Skeletal muscle satellite cell (primary cell): ENCODE measurements at regions not wholly inside any gene's neighbourhood (a gene's known extent, or its start where the extent isn't known, plus 50 kb on each side); places are given as distances from the start of the nearest gene placed in this dataset.

Experiments
- H3K27me3 ChIP-seq: 2 replicates; pipeline ENCODE4 v1.7.0; 2013; ENCODE audit warnings: low read length; ENCODE audit not compliant: control insufficient read depth, insufficient read depth
- H3K36me3 ChIP-seq: 2 replicates; pipeline ENCODE4 v1.7.0; 2013; ENCODE audit warnings: mild to moderate bottlenecking, control low read depth, low read length; ENCODE audit not compliant: insufficient read depth
- H3K4me1 ChIP-seq: 2 replicates; pipeline ENCODE4 v1.7.0; 2013; ENCODE audit warnings: low read length; ENCODE audit not compliant: control insufficient read depth, insufficient read depth
- H3K4me2 ChIP-seq: 2 replicates; pipeline ENCODE4 v1.7.0; 2013; ENCODE audit warnings: mild to moderate bottlenecking, low read length
- H3K4me3 ChIP-seq: 2 replicates; pipeline ENCODE4 v1.7.0; 2013; ENCODE audit warnings: low read length
- H3K9ac ChIP-seq: 2 replicates; pipeline ENCODE4 v1.7.0; 2013; ENCODE audit warnings: mild to moderate bottlenecking, low read depth, low read length, moderate library complexity
- H3K9me3 ChIP-seq: replicated peaks from 2 replicates; pipeline ENCODE4 v1.7.0; 2013; ENCODE audit warnings: mild to moderate bottlenecking, control low read depth, low read length

DNA sequence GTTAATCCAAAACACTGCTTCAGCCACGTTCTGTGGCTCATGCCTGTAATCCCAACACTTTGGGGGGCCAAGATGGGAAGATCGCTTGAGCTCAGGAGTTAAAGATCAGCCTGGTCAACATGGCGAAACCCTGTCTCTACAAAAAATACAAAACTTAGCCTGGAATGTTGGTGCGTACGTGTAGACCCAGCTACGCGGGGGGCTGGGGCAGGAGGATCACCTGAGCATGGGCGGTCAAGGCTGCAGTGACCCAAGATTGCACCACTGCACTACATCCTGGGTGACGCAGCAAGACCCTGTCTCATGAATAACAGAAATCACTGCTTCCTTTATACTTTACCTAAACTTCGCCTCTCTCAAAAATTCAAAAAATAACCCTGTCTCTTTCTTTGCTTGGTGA is 1325.0 kb upstream of the CADM2 start:
- Histone ChIP-seq H3K9me3 (no peaks in the 10 kb centered on the region), H3K36me3 (no peaks in the 10 kb centered on the region), H3K4me3 (no peak overlapping the region), H3K4me1 (no peaks in the 10 kb centered on the region), H3K4me2 (no peak overlapping the region), H3K27me3 (no peaks in the 10 kb centered on the region), H3K9ac (no peak overlapping the region)

DNA sequence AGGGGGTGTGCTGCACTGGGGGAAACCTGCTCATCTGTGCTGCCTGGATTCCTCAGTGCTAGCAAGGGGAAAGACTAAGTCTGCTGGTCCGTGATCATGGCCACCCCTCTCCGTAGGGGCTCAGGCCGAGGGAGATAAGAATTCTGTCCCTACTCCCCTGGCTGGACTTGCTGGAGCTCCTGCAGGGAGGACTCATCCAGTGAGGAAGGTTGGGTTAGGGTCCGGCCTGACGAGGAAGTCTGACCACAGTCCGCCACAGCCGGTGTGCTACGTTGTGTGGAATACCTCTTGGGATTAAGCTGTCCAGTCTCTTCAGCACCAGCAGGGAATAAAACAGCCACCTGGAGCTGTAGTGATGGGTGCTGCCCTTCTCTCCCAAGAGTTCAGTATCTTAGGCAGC is 1309.1 kb upstream of the CADM2 start:
- no peaks in the 10 kb centered on the region for H3K9me3 ChIP-seq
- H3K4me2 ChIP-seq = no peak overlapping the region
- no peaks in the 10 kb centered on the region for H3K36me3 ChIP-seq
- H3K4me3 ChIP-seq = no peak overlapping the region
- H3K4me1 ChIP-seq = no peaks in the 10 kb centered on the region
- H3K27me3 ChIP-seq = no peaks in the 10 kb centered on the region
- no peak overlapping the region for H3K9ac ChIP-seq

DNA sequence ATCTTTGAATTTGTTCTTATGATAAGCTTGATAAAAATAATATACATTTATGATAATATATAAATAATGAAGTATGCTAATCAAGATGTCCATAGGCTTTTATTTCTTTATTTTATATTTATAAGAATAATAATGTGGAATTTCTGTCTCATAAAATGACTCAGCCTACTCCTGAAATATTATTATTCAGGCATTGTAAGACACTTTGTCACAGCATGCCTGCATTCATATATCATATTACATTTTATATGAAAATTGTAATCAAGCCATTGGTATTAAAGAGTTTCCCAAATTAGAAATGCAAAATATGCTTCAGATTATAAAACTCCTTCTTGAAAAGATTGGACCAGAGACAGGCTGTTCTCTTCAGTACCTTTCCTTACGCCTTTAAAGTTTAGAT is 1303.7 kb upstream of the CADM2 start:
- H3K4me1 ChIP-seq = peaks cover 5% of the 10 kb centered on the region
- H3K36me3 ChIP-seq = no peaks in the 10 kb centered on the region
- no peak overlapping the region for H3K9ac ChIP-seq
- no peaks in the 10 kb centered on the region for H3K27me3 ChIP-seq
- H3K4me2 ChIP-seq = peak overlapping the region; percentile 5
- no peak overlapping the region for H3K4me3 ChIP-seq
- H3K9me3 ChIP-seq = no peaks in the 10 kb centered on the region

DNA sequence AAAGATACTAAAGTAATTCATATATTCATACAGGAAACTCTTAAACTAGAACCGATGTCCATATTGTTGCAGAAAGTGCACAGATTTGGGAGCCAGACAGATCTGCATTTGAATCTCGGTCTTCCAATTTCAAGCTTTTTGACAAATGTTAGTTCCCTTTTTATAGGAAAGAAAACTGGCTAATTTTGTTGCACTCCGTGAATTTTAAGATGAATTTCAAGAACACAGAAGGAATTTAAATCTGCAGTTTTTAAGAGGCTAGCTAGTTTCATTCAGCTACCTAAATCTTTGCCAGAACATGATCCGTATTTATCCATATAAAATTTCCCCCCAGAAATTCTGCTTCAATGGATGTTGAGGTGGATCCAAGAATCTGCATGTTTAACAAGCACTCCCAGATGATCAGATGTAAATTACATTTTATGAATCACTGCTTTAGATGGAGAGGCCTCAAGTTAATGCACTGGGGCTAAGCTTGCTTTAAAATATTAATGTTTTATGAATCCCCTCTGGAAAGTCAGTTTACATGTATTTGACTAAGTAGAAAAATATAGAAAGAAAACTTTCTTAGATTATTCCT is 1296.3 kb upstream of the CADM2 start:
- H3K4me2 ChIP-seq = no peak overlapping the region
- H3K9ac ChIP-seq = no peak overlapping the region
- no peaks in the 10 kb centered on the region for H3K27me3 ChIP-seq
- no peaks in the 10 kb centered on the region for H3K9me3 ChIP-seq
- no peaks in the 10 kb centered on the region for H3K36me3 ChIP-seq
- no peaks in the 10 kb centered on the region for H3K4me1 ChIP-seq
- H3K4me3 ChIP-seq = no peak overlapping the region

DNA sequence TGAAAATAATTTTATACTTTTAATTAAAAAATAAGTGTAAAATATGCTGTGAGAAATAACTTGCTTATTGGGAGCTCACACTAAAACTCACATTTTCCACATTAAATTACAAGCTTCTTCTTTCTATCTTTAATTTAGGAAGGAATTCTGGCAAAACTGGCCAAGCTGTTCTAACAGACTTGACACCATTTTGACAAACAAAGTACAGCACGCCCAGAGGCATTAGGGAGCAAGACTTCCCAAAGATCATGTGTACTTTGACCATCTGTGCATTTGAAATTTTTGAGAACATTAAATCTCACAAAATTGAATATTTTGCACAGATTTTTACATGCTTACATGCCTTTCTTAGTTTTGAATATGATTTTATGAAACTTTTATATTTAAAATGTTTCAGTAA is 1288.4 kb upstream of the CADM2 start:
- H3K4me2 ChIP-seq = no peak overlapping the region
- no peaks in the 10 kb centered on the region for H3K4me1 ChIP-seq
- no peaks in the 10 kb centered on the region for H3K36me3 ChIP-seq
- no peaks in the 10 kb centered on the region for H3K9me3 ChIP-seq
- no peak overlapping the region for H3K9ac ChIP-seq
- H3K4me3 ChIP-seq = no peak overlapping the region
- no peaks in the 10 kb centered on the region for H3K27me3 ChIP-seq

DNA sequence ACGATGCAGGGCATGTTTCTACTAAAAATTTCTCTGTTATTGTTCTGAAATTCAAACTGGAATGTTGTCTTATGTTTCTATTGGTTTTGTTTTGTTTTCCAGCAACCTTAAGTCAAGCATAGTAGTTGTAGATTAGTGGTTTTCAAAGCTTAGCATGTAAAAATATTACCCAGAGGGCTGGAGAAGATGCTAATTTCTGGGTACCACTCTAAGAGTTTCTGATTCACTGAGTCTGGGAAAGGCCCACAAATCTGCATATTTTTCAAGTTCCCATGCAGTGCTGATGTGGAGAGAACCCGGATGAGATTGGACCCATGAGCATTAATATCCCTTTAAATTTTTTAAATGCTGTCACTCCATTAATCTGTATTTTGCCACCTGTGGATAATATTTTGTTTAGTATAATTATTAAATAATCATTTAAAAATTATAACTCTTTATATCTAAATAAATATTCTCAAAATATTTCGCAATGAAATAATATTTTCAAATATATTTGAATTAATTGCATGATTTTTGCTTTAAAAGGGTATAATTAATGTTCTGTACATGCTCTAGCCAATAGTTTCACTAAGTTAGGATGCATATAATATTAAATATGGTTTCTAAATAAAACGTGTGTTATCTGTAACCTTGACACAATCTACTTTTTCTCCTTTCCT is 1274.7 kb upstream of the CADM2 start:
- Histone ChIP-seq H3K36me3 (no peaks in the 10 kb centered on the region), H3K27me3 (no peaks in the 10 kb centered on the region), H3K4me2 (no peak overlapping the region), H3K4me3 (no peak overlapping the region), H3K9ac (no peak overlapping the region), H3K4me1 (no peaks in the 10 kb centered on the region), H3K9me3 (no peaks in the 10 kb centered on the region)

DNA sequence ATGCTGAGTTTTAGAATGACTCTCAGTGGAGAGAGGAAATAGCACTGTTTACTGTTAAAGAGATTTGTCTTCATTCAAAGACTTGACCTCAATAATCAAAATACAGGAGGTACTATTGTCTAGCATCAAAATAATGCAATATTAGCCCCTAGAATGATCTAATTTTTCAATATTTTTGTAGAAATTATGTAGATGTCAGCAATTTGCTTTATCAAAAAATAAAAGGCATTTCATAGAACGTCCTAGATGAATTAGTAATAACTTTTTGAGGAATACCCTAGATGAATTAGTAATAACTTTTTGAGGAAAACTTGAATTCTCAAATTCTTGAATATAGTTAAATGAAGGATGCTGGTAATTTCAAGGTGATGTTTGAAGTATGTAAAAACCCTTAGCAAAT is 1252.1 kb upstream of the CADM2 start:
- Histone ChIP-seq H3K4me1 (no peaks in the 10 kb centered on the region), H3K9me3 (no peaks in the 10 kb centered on the region), H3K4me2 (no peak overlapping the region), H3K4me3 (no peak overlapping the region), H3K9ac (no peak overlapping the region), H3K36me3 (no peaks in the 10 kb centered on the region), H3K27me3 (no peaks in the 10 kb centered on the region)

DNA sequence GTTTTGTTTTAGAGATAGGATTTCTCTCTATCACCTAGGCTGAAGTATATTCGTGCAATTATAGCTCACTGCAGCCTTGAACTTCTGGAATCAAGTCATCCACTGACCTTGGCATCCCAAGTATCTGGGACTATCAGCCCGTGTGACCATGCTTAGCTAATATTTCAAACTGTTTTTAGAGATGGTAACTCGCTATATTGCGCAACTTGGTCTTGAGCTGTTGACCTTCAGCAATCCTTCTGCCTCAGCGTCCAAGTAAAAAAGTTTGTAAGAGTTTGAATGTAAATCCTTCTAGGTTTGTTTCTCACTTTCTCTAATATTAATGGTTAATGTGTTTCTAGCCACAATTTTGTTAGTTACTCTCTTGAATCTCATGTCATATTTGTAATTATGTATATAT is 1243.5 kb upstream of the CADM2 start:
- H3K4me2 ChIP-seq = no peak overlapping the region
- H3K9me3 ChIP-seq = no peaks in the 10 kb centered on the region
- H3K36me3 ChIP-seq = no peaks in the 10 kb centered on the region
- H3K27me3 ChIP-seq = no peaks in the 10 kb centered on the region
- no peak overlapping the region for H3K4me3 ChIP-seq
- no peaks in the 10 kb centered on the region for H3K4me1 ChIP-seq
- H3K9ac ChIP-seq = no peak overlapping the region

DNA sequence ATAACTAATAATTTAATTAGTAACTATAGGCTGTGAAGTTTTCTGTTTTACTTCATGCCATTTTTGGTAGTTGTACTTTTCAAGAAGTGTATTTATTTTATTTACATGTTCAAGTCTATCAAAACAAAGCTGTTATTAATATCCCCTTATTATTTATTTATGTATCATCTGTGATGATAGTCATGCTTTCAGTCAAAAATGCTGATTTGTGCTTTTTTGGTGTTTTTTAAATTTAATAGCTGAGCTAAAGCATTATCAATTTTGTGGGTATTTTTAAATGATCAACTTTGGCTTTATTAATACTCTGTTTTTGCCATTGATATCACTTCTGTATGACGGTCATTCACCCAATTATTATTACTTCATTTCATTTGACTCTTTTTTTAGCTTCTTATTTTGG is 1229.2 kb upstream of the CADM2 start:
- Histone ChIP-seq H3K27me3 (no peaks in the 10 kb centered on the region), H3K9me3 (no peaks in the 10 kb centered on the region)

DNA sequence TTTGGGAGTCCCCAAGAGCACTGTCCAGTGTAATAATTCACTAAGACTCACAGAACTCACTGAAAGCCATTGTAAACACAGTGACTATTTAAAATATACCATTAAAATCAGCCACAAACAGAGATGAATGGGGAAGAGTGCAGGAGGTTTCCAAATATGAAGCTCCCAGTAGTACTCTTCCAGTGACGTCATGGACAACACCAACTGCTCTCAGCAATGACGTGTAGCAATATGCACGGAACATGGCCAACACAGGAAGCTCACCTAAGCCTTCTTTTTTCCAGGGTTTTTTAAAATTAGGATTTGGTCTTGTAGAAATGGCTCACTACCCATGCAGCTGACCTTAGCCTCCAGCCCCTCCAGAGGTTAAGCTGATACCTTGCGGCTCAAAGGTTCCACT is 1224.1 kb upstream of the CADM2 start:
- Histone ChIP-seq H3K4me1 (no peaks in the 10 kb centered on the region), H3K9me3 (no peaks in the 10 kb centered on the region), H3K9ac (no peak overlapping the region), H3K27me3 (no peaks in the 10 kb centered on the region), H3K4me3 (no peak overlapping the region), H3K36me3 (no peaks in the 10 kb centered on the region), H3K4me2 (no peak overlapping the region)

More for the DNA sequence above, 1229.2 kb upstream of the CADM2 start:
- Histone ChIP-seq H3K4me2 (no peak overlapping the region), H3K4me1 (no peaks in the 10 kb centered on the region), H3K36me3 (no peaks in the 10 kb centered on the region), H3K4me3 (no peak overlapping the region), H3K9ac (no peak overlapping the region)

DNA sequence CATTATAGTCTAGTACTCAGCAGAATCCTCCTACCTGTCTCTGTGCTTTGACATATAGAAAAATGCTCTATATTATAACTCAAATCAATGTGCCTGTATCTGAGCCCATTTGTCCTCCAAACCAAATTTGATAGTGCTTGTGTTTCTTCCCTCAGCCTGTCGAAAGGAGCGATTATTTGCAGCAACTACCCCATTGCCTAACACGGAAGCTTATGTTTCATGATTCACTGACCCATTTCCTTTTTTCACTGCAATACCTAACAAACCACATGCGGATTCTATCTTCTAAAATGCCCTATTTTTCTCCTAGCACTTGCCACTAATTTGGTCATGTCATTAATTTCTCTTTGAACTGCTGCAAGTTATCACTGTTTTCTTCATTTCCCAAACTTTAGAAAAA is 1220.6 kb upstream of the CADM2 start:
- Histone ChIP-seq H3K36me3 (no peaks in the 10 kb centered on the region), H3K4me3 (no peak overlapping the region), H3K27me3 (no peaks in the 10 kb centered on the region), H3K9me3 (no peaks in the 10 kb centered on the region), H3K4me2 (no peak overlapping the region), H3K9ac (no peak overlapping the region), H3K4me1 (no peaks in the 10 kb centered on the region)

DNA sequence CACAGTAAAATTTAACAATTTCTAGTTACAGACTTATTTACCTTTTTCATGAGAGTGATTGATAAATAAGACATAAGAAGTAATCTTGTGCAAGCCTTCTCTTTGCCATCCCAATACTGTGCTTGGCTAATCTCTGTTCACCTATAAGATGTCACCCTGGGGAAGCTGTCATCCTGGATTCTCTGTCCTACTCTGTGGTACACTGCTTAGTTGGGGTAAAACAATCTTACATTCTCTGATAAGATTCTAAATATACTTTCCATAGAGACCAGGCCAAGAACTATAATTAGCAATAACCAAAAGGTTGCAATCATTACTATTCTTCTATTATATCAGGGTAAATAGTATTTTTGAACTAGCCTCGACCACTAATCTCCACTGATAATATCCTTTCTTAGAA is 1218.3 kb upstream of the CADM2 start:
- Histone ChIP-seq H3K9me3 (no peaks in the 10 kb centered on the region), H3K4me3 (no peak overlapping the region), H3K4me2 (no peak overlapping the region), H3K9ac (no peak overlapping the region), H3K4me1 (no peaks in the 10 kb centered on the region), H3K27me3 (no peaks in the 10 kb centered on the region), H3K36me3 (no peaks in the 10 kb centered on the region)
